SK-N-MC (cell line): ENCODE measurements at regions not wholly inside any gene's neighbourhood (a gene's known extent, or its start where the extent isn't known, plus 50 kb on each side); places are given as distances from the start of the nearest gene placed in this dataset.
A peak's percentile ranks its signal among the peaks of the same experiment; 100 is the strongest.

ENCODE experiments used
- DNase-seq: peaks from one replicate; pipeline ENCODE4 v3.0.0-alpha.2; 2011; ENCODE audit warnings: low read depth, low spot score
- H3K27ac ChIP-seq: fragments of 200-600 bp; sonication (generic); 2 replicates; pipeline ENCODE4 v1.5.1; 2016; ENCODE audit warnings: mixed run types
- H3K36me3 ChIP-seq: fragments of 200-600 bp; sonication (generic); 2 replicates; pipeline ENCODE4 v1.6.1; 2017; ENCODE audit warnings: antibody characterized with exemption, low read length, mixed read lengths; ENCODE audit not compliant: insufficient read depth
- H3K4me3 ChIP-seq: fragments of 200-600 bp; sonication (generic); 2 replicates; pipeline ENCODE4 v1.5.1; 2016
- H3K9ac ChIP-seq: fragments of 200-600 bp; sonication (generic); 2 replicates; pipeline ENCODE4 v1.8.0; 2017; ENCODE audit warnings: mixed run types, mixed read lengths; ENCODE audit not compliant: insufficient read length
- H3K9me3 ChIP-seq: fragments of 200-600 bp; sonication (generic); 2 replicates; pipeline ENCODE4 v1.6.1; 2017; ENCODE audit warnings: low read depth, mild to moderate bottlenecking, antibody characterized with exemption, low read length, moderate library complexity, mixed read lengths
- EZH2 ChIP-seq: fragments of 200-600 bp; sonication (generic); IDR thresholded peaks from one replicate; pipeline ENCODE4 v1.6.1; 2017; ENCODE audit warnings: antibody characterized with exemption
- FOXP2 ChIP-seq: optimal IDR thresholded peaks from 2 replicates; pipeline ENCODE3; 2011; ENCODE audit warnings: mild to moderate bottlenecking, moderate library complexity; ENCODE audit not compliant: insufficient read depth; ENCODE audit errors: extremely low read length, control extremely low read depth
- POLR2AphosphoS5 ChIP-seq: IDR thresholded peaks from 2 replicates; pipeline ENCODE4 v1.6.1; 2012; ENCODE audit warnings: mild to moderate bottlenecking, low read depth, low read length, borderline replicate concordance

- peak overlapping the region; percentile 10; the same call in 1 of the 2 replicates for H3K27ac ChIP-seq
- peak overlapping the region; percentile 35 for H3K9ac ChIP-seq
- H3K4me3 ChIP-seq, result no peak overlapping the region
- no peaks in the 10 kb centered on the region for H3K36me3 ChIP-seq
- no peak for TF ChIP-seq EZH2
- TF ChIP-seq FOXP2, result no peak
- TF ChIP-seq POLR2AphosphoS5, result no peak
- DNase-seq, result no peak
- H3K9me3 ChIP-seq, result no peaks in the 10 kb centered on the region
These were observed 1236.6 kb downstream of the BCL11B start for GRCh38 chr14:98035396-98035795.

- no peak for DNase-seq
- TF ChIP-seq POLR2AphosphoS5, result no peak
- no peak for TF ChIP-seq EZH2
- TF ChIP-seq FOXP2, result no peak
- H3K4me3 ChIP-seq, result no peak overlapping the region
- H3K27ac ChIP-seq, result no peak overlapping the region
- no peaks in the 10 kb centered on the region for H3K36me3 ChIP-seq
- H3K9me3 ChIP-seq, result no peaks in the 10 kb centered on the region
- no peak overlapping the region for H3K9ac ChIP-seq
These were observed 1234.2 kb downstream of the BCL11B start for GRCh38 chr14:98037831-98038230.

GRCh38 chr14:98056946-98057345, 1215.1 kb downstream of the BCL11B start:
- no peaks in the 10 kb centered on the region for H3K9me3 ChIP-seq
- no peak for TF ChIP-seq POLR2AphosphoS5
- no peak for TF ChIP-seq EZH2
- no peak for TF ChIP-seq FOXP2
- DNase-seq, result no peak

DNA sequence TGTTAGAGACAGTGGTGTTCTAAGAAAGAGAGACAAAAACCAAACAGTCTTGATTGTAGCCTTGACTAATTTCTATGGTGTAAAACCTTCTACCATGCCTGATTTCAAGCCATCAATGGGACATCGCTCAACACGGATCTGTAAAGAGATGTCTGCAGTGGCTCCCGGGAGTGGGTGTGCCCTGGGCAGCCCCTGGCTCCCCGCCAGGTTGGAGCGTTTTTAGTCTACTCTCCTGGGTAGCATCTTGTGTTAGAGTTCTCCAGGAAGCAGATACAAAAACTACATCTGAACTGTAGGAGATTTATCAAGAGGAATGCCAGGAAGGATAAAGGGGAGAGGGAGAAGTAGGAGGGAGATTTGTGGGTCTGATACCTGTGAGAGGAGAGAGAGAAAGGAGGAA, 1212.9 kb downstream of the BCL11B start:
- Histone ChIP-seq H3K9ac (no peak overlapping the region), H3K4me3 (no peak overlapping the region), H3K27ac (no peak overlapping the region), H3K9me3 (no peaks in the 10 kb centered on the region), H3K36me3 (no peaks in the 10 kb centered on the region)
- no peak for DNase-seq
- no peak for TF ChIP-seq EZH2
- no peak for TF ChIP-seq POLR2AphosphoS5
- TF ChIP-seq FOXP2, result no peak

More at GRCh38 chr14:98056946-98057345, 1215.1 kb downstream of the BCL11B start:
- H3K27ac ChIP-seq, result no peak overlapping the region
- H3K9ac ChIP-seq, result no peak overlapping the region
- H3K36me3 ChIP-seq, result no peaks in the 10 kb centered on the region
- no peak overlapping the region for H3K4me3 ChIP-seq

DNA sequence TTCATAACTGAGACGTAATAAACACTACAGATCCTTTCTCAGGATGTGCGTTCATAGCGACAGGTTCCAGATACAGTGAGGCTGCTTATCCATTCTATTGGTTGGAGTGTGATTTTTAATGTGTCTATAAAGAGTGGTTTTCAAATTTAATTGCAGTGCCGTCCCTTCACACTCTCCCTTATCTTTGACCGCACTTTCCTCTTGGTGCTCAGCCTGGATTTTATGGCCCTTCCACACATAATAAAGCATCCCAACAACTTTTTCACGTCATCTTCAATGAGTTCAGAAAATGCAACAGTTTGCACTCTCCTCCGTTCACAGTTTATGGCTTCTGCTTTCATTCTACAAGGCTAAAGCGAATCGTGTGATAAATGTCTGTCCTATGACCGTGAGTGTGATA, 1209.9 kb downstream of the BCL11B start:
- DNase-seq, result no peak
- Histone ChIP-seq H3K4me3 (no peak overlapping the region), H3K27ac (no peak overlapping the region), H3K9ac (no peak overlapping the region), H3K36me3 (no peaks in the 10 kb centered on the region), H3K9me3 (no peaks in the 10 kb centered on the region)
- no peak for TF ChIP-seq FOXP2

GRCh38 chr14:98069712-98070171, 1202.3 kb downstream of the BCL11B start:
- Histone ChIP-seq H3K9ac (no peak overlapping the region), H3K4me3 (no peak overlapping the region), H3K9me3 (no peaks in the 10 kb centered on the region), H3K27ac (no peak overlapping the region), H3K36me3 (no peaks in the 10 kb centered on the region)
- TF ChIP-seq EZH2, result no peak
- TF ChIP-seq FOXP2, result no peak
- TF ChIP-seq POLR2AphosphoS5, result no peak
- DNase-seq, result no peak

DNA sequence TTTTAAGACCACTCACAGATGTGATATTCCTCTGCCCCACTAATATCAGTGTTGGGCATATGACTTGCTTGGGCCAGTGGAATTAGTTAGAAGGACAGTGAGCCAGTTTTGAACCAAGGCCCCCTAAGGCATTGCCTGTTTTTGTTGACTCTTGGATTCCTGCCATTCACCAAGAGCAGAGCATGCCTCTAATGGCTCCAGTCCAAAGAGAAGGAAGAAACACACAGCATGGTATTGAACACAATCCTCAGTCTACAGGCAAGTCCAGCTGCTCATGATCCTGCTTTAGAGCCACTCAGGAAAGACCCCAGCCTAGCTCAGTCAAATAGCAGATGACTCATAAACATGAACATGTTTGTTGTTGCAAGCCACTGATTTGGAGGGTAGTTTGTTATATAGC, 1201.5 kb downstream of the BCL11B start:
- Histone ChIP-seq H3K9me3 (no peaks in the 10 kb centered on the region), H3K4me3 (no peak overlapping the region), H3K27ac (no peak overlapping the region), H3K36me3 (no peaks in the 10 kb centered on the region), H3K9ac (no peak overlapping the region)
- no peak for TF ChIP-seq EZH2
- TF ChIP-seq POLR2AphosphoS5, result no peak
- TF ChIP-seq FOXP2, result no peak
- no peak for DNase-seq

GRCh38 chr14:98074111-98074510, 1197.9 kb downstream of the BCL11B start:
- H3K9me3 ChIP-seq, result no peaks in the 10 kb centered on the region
- no peak for DNase-seq
- H3K36me3 ChIP-seq, result no peaks in the 10 kb centered on the region
- H3K4me3 ChIP-seq, result no peak overlapping the region
- no peak overlapping the region for H3K27ac ChIP-seq
- TF ChIP-seq EZH2, result no peak
- TF ChIP-seq FOXP2, result no peak
- TF ChIP-seq POLR2AphosphoS5, result no peak
- H3K9ac ChIP-seq, result no peak overlapping the region

DNA sequence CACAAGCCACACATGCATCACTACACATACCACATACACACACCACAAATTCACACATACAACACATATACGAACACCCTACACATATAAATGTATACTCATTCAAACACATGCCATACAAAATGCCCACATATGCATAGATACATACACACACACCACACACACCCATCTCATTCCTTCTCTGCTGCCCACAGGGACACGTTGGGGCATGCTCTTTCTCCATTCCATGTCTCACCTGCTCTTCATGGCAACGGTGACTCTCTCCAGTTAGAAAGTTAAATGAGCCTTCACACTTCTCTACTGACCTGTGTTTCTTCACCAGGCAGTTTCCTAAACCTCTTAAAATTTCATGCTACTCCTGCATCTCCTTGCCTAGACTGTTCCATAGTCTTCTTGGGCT, 1194.8 kb downstream of the BCL11B start:
- no peak for DNase-seq
- H3K9me3 ChIP-seq, result no peaks in the 10 kb centered on the region

More for the DNA sequence above, 1194.8 kb downstream of the BCL11B start:
- H3K4me3 ChIP-seq, result no peak overlapping the region
- TF ChIP-seq FOXP2 (no peak), EZH2 (no peak), POLR2AphosphoS5 (no peak)
- H3K9ac ChIP-seq, result no peak overlapping the region
- H3K27ac ChIP-seq, result no peak overlapping the region
- H3K36me3 ChIP-seq, result no peaks in the 10 kb centered on the region
